ENCODE measurements at regions not wholly inside any gene's neighbourhood (a gene's known extent, or its start where the extent isn't known, plus 50 kb on each side); places are given as distances from the start of the nearest gene placed in this dataset.

GRCh38 chr22:34997633-34998299, 68.2 kb upstream of the ISX start:
- H3K4me1 ChIP-seq (ENCODE audit: low read depth), result no peaks in the 10 kb centered on the region
- no peak for DNase-seq (ENCODE audit: low read depth in 1 of 2, low spot score in 1 of 2)
- no peaks in the 10 kb centered on the region for H3K36me3 ChIP-seq
- no peak overlapping the region for H3K4me3 ChIP-seq
- H3K27ac ChIP-seq, result peak overlapping the region; percentile 36
- TF ChIP-seq, protein P1, sequence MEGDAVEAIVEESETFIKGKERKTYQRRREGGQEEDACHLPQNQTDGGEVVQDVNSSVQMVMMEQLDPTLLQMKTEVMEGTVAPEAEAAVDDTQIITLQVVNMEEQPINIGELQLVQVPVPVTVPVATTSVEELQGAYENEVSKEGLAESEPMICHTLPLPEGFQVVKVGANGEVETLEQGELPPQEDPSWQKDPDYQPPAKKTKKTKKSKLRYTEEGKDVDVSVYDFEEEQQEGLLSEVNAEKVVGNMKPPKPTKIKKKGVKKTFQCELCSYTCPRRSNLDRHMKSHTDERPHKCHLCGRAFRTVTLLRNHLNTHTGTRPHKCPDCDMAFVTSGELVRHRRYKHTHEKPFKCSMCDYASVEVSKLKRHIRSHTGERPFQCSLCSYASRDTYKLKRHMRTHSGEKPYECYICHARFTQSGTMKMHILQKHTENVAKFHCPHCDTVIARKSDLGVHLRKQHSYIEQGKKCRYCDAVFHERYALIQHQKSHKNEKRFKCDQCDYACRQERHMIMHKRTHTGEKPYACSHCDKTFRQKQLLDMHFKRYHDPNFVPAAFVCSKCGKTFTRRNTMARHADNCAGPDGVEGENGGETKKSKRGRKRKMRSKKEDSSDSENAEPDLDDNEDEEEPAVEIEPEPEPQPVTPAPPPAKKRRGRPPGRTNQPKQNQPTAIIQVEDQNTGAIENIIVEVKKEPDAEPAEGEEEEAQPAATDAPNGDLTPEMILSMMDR (IDR thresholded peaks at IDR 0.05; ENCODE audit: low read depth, low read length), result no peak
- H3K27me3 ChIP-seq, result no peaks in the 10 kb centered on the region
- no peaks in the 10 kb centered on the region for H3K9me3 ChIP-seq (ENCODE audit: low read depth)

DNA sequence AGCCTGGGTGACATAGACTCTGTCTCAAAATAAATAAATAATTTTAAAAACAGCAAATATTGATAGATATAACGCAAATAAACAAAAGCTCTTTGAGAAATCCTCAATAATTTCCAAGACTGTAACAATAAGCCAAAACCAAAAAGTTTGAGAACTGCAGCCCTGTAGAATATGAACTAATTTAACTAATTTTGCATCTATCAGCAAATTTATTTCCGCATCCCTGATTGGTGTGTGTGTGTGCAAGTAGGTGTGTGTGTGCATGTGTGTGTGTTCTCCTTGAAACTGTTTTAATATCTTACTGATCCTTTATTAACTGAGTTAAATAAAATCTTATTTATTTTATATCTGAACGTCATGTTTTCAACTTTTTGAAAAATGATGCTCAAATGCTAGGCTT, 67.0 kb upstream of the ISX start:
- Histone ChIP-seq H3K9me3 (ENCODE audit: low read depth) (no peaks in the 10 kb centered on the region), H3K27me3 (no peaks in the 10 kb centered on the region), H3K36me3 (no peaks in the 10 kb centered on the region), H3K4me3 (no peak overlapping the region), H3K27ac (no peak overlapping the region), H3K4me1 (ENCODE audit: low read depth) (no peaks in the 10 kb centered on the region)
- TF ChIP-seq, protein P1 (IDR thresholded peaks at IDR 0.05; ENCODE audit: low read depth, low read length), result no peak
- no peak for DNase-seq (ENCODE audit: low read depth in 1 of 2, low spot score in 1 of 2)

DNA sequence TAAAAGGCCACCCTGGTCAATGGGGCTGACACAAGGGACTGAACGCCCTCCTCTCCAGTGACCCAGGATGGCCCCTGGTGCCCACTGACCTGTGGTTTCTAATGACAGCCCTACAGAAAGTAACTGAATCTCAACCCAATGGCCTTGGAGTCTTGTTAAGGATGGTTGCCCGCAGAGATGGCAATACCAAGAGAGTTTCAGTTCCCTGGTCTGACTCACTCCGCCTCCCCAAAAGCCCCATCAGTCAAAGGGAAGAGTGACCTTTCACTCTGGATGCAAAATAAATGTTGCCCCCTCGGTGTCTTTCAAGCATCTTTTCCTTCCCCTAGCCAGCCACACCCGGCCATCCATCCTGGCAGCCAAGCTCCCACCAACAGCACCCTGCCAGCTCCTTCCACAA, 57.7 kb upstream of the ISX start:
- Histone ChIP-seq H3K4me1 (ENCODE audit: low read depth) (no peaks in the 10 kb centered on the region), H3K9me3 (ENCODE audit: low read depth) (no peaks in the 10 kb centered on the region), H3K36me3 (no peaks in the 10 kb centered on the region), H3K4me3 (no peak overlapping the region), H3K27me3 (no peaks in the 10 kb centered on the region), H3K27ac (no peak overlapping the region)
- TF ChIP-seq, protein P1 (IDR thresholded peaks at IDR 0.05; ENCODE audit: low read depth, low read length), result no peak
- DNase-seq (ENCODE audit: low read depth in 1 of 2, low spot score in 1 of 2), result no peak

DNA sequence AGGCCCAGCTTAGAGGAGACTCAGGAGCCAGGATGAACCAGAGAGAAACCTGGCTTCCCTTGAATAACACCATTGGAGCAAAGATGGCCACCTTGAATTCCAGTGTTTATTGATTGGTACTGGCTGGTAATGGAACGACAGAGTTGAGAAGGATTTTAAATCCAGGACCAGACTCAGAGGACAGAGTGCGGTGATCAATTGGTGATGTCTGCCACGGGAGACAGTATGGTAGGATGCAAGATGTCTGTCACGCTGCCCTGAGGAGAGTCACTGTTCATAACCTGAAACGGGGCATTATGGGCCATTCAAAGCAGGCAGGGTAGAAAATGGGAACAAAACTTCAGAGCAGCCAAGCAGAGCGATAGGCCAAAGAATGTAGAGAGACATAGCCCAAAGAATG, 55.4 kb upstream of the ISX start:
- no peaks in the 10 kb centered on the region for H3K9me3 ChIP-seq (ENCODE audit: low read depth)
- H3K36me3 ChIP-seq, result no peaks in the 10 kb centered on the region
- DNase-seq (ENCODE audit: low read depth in 1 of 2, low spot score in 1 of 2), result no peak
- no peaks in the 10 kb centered on the region for H3K4me1 ChIP-seq (ENCODE audit: low read depth)
- H3K27me3 ChIP-seq, result no peaks in the 10 kb centered on the region
- no peak overlapping the region for H3K27ac ChIP-seq
- TF ChIP-seq, protein P1 (IDR thresholded peaks at IDR 0.05; ENCODE audit: low read depth, low read length), result no peak
- H3K4me3 ChIP-seq, result no peak overlapping the region

- Histone ChIP-seq H3K4me3 (no peak overlapping the region), H3K36me3 (no peaks in the 10 kb centered on the region)
- no peak for DNase-seq (ENCODE audit: low read depth in 1 of 2, low spot score in 1 of 2)
These were observed 51.1 kb upstream of the ISX start for GRCh38 chr22:35014812-35015211.

More at GRCh38 chr22:35014812-35015211, 51.1 kb upstream of the ISX start:
- H3K27me3 ChIP-seq, result no peaks in the 10 kb centered on the region
- H3K9me3 ChIP-seq (ENCODE audit: low read depth), result no peaks in the 10 kb centered on the region
- H3K27ac ChIP-seq, result no peak overlapping the region
- no peaks in the 10 kb centered on the region for H3K4me1 ChIP-seq (ENCODE audit: low read depth)
- TF ChIP-seq, protein P1 (IDR thresholded peaks at IDR 0.05; ENCODE audit: low read depth, low read length), result no peak
